ENCODE measurements at regions not wholly inside any gene's neighbourhood (a gene's known extent, or its start where the extent isn't known, plus 50 kb on each side); places are given as distances from the start of the nearest gene placed in this dataset.
"Not testable (repeated sequence)": the region's sequence is repeated elsewhere in the genome, so short reads cannot be mapped to it uniquely, and the experiment has no call there.

DNA sequence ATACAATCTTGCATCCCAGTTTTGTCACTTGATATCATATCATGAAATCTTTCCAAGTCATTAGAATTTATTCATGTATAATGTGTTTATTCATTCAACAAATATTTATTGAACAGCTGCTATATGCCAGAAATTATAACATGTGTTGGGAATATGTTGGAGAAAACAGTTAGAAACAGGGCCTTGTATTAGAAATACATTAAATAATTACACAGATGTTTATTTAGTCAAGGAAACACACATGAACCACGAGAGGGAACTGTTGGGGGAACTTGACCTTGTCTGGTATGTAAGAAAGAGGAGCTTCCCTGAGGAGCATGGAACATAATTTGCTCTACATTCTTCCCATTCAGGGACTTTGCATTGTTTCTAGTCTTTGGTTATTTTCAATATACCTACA, 191.7 kb upstream of the FRMD6 start:
- TF ChIP-seq, protein P1, sequence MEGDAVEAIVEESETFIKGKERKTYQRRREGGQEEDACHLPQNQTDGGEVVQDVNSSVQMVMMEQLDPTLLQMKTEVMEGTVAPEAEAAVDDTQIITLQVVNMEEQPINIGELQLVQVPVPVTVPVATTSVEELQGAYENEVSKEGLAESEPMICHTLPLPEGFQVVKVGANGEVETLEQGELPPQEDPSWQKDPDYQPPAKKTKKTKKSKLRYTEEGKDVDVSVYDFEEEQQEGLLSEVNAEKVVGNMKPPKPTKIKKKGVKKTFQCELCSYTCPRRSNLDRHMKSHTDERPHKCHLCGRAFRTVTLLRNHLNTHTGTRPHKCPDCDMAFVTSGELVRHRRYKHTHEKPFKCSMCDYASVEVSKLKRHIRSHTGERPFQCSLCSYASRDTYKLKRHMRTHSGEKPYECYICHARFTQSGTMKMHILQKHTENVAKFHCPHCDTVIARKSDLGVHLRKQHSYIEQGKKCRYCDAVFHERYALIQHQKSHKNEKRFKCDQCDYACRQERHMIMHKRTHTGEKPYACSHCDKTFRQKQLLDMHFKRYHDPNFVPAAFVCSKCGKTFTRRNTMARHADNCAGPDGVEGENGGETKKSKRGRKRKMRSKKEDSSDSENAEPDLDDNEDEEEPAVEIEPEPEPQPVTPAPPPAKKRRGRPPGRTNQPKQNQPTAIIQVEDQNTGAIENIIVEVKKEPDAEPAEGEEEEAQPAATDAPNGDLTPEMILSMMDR (IDR thresholded peaks at IDR 0.05; ENCODE audit: control extremely low read depth, extremely low read depth, low read depth, missing control alignments) = no peak
- no peak for DNase-seq (ENCODE audit: extremely low spot score)
- ChIA-PET POLR2A (no interaction called here), CTCF (interaction anchor here (2.1 kb wide), 1 partner anchor 10 kb away, joined by 4 read pairs; no protein-coding TSS in a partner anchor)

DNA sequence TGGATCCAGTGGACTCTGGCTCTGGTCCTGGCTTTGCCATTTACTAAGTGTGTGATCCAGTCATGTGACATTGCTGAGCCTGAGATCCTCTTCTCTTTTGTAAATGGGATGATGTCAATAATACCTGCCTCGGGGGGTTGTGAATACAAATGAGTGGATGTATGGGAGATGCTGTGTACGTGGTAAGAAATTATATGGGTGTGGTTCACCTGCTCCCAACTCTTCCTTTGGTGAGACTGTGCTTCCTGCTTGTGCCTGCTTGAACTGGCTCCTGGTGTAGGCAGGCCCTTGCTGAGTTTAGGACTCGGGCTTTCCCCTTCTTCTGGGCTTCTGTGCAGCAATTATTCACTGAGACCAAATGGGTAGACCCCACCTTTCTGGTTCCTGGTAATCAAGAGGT, 189.5 kb upstream of the FRMD6 start:
- TF ChIP-seq, protein P1 (IDR thresholded peaks at IDR 0.05; ENCODE audit: control extremely low read depth, extremely low read depth, low read depth, missing control alignments) = no peak
- ChIA-PET CTCF (no interaction called here), POLR2A (no interaction called here)
- DNase-seq (ENCODE audit: extremely low spot score) = no peak

DNA sequence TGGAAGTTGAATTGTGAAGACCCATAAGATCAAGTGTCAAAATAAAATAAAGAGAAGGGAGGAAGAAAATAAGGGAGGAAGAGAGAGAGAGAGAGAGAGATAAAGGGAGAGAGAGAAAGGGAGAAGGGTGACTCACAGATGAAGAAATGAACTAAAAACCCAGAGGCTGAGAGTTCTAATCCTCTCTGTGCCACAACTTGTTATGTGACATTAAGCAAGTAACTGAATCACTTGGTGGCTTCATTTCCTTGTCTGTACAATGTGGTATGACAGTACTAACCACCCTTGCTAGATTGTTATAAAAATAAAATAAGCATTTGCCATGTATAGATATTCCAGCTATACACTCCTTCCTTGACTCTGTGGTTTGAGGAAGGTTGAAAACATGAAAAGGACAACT, 189.0 kb upstream of the FRMD6 start:
- ChIA-PET POLR2A (no interaction called here), CTCF (interaction anchor here (1.1 kb wide), 1 partner anchor 13 kb away, joined by 3 read pairs; no protein-coding TSS in a partner anchor)
- TF ChIP-seq, protein P1 (IDR thresholded peaks at IDR 0.05; ENCODE audit: control extremely low read depth, extremely low read depth, low read depth, missing control alignments) = no peak
- DNase-seq (ENCODE audit: extremely low spot score) = no peak

DNA sequence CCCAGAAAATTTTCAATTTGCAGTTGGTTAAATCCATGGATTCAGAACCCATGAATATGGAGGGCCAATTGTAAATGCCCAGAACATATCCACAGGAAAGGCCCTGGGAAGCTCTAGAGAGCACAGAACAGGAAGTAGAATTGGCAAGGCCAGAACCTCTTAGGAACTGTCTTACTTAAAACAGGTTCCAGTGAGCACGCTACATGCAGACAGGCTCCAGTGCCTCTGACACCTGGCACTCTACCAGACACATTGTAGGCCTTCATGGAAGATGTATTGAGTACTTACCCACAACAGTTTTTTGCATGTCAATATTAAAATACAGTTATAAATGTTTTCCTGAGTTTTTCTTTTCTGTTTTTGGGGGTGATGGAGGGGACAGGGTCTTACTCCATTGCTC, 188.2 kb upstream of the FRMD6 start:
- DNase-seq (ENCODE audit: extremely low spot score) = no peak
- ChIA-PET CTCF (interaction anchor here (1.1 kb wide), 1 partner anchor 13 kb away, joined by 3 read pairs; no protein-coding TSS in a partner anchor), POLR2A (no interaction called here)
- TF ChIP-seq, protein P1 (IDR thresholded peaks at IDR 0.05; ENCODE audit: control extremely low read depth, extremely low read depth, low read depth, missing control alignments) = no peak

DNA sequence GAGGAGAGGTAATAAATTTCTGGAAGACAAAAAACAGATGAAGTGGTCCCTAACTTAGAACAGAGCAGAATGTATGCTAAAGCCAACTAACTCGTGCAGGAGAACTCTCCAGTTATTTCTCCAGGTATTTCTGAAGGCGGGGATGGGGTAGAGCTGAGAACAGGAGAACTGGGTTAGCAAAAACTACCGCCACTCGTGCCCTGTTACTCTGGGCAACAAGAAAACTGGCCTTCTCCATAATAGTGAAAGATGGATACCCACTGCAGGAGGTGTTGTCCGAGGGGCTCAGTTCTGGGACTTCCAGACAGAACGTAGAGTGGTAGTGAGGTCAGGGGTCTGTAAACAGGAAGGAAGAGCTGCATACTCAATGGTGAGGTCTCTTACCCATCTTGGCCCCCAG, 187.3 kb upstream of the FRMD6 start:
- DNase-seq (ENCODE audit: extremely low spot score) = no peak
- ChIA-PET CTCF (interaction anchor here (1.4 kb wide), 1 partner anchor 14 kb away, joined by 3 read pairs; no protein-coding TSS in a partner anchor), POLR2A (no interaction called here)
- TF ChIP-seq, protein P1 (IDR thresholded peaks at IDR 0.05; ENCODE audit: control extremely low read depth, extremely low read depth, low read depth, missing control alignments) = no peak

DNA sequence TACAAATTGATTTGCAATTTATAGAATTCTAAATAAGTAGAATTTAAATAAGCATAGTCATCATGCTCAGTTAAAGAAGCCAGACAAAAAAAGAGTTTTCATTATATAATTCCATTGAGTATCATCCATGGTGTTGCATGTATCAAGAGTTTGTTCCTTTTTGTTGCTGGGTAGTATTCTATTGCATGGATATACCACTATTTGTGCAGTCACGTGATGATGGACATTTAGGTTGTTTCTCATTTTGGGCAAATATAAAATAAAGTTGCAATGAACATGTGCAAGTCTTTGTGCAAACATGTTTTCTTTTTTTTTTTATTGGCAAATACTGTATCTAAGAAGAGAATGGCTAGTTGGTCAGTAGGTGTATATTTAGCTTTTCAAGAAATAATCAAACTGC, 186.2 kb upstream of the FRMD6 start:
- CTCF ChIA-PET = interaction anchor here (1.2 to 1.4 kb wide), 2 partner anchors 10 to 15 kb away, joined by 3 read pairs; no protein-coding TSS in a partner anchor
- POLR2A ChIA-PET = no interaction called here
- no peak for DNase-seq (ENCODE audit: extremely low spot score)
- TF ChIP-seq, protein P1 (IDR thresholded peaks at IDR 0.05; ENCODE audit: control extremely low read depth, extremely low read depth, low read depth, missing control alignments) = no peak

DNA sequence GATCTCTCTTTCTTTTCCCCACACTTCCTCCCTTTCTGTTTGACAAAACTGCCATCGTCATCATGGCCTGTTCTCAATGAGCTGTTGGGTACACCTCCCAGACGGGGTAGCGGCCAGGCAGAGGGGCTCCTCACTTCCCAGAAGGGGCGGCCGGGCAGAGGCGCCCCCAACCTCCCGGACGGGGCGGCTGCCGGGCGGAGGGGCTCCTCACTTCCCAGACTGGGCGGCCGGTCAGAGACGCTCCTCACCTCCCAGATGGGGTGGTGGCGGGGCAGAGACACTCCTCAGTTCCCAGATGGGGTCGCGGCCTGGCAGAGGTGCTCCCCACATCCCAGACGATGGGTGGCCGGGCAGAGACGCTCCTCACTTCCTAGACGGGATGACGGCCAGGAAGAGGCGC, 184.3 kb upstream of the FRMD6 start:
- DNase-seq (ENCODE audit: extremely low spot score); CTCF ChIA-PET; POLR2A ChIA-PET: not testable (repeated sequence)
